ENCODE measurements at regions not wholly inside any gene's neighbourhood (a gene's known extent, or its start where the extent isn't known, plus 50 kb on each side); places are given as distances from the start of the nearest gene placed in this dataset.
"Not testable (repeated sequence)": the region's sequence is repeated elsewhere in the genome, so short reads cannot be mapped to it uniquely, and the experiment has no call there.

GRCh38 chr4:154029171-154029570 is 240.3 kb upstream of the SFRP2 start:
- ChIA-PET CTCF (ENCODE audit: unreplicated experiment) (no interaction called here), POLR2A (interaction anchor here (0.6 to 0.7 kb wide), 3 partner anchors 10 to 1236 kb away, joined by 3 to 4 read pairs (median 3); no protein-coding TSS in a partner anchor)
- Histone ChIP-seq H3K9me2 (ENCODE audit: insufficient read depth, low read length) (no peaks in the 10 kb centered on the region), H3K36me3 (ENCODE audit: insufficient read depth, low read length) (no peaks in the 10 kb centered on the region), H2AFZ (ENCODE audit: low read length) (no peak overlapping the region), H3K79me2 (ENCODE audit: insufficient read depth, low read depth, low read length) (no peaks in the 10 kb centered on the region), H3K9me3 (ENCODE audit: low read length) (no peaks in the 10 kb centered on the region), H4K20me1 (ENCODE audit: insufficient read depth, low read length) (no peaks in the 10 kb centered on the region), H3K4me3 (ENCODE audit: low read depth, low read length, poor library complexity, severe bottlenecking) (no peak overlapping the region), H3K27ac (ENCODE audit: low read depth, low read length, poor library complexity, severe bottlenecking) (no peak overlapping the region), H3K4me2 (ENCODE audit: low read length) (no peak overlapping the region), H3K4me1 (ENCODE audit: insufficient read depth, low read length, poor library complexity, severe bottlenecking) (no peaks in the 10 kb centered on the region)
- no peak for TF ChIP-seq EZH2phosphoT487 (IDR thresholded peaks at IDR 0.05; ENCODE audit: borderline replicate concordance, low read depth, low read length)
- intact Hi-C loops (cut with micrococcal nuclease; ENCODE audit: unreplicated experiment) = no loop called here
- no peak for DNase-seq (ENCODE audit: low spot score)
- BruUV-seq (replicated peaks) = no TSS peak

GRCh38 chr4:154025110-154025509 is 236.2 kb upstream of the SFRP2 start:
- TF ChIP-seq EZH2phosphoT487 (IDR thresholded peaks at IDR 0.05; ENCODE audit: borderline replicate concordance, low read depth, low read length) = no peak
- no peak for TF ChIP-seq CTCF (conservative IDR thresholded peaks at IDR 0.05; ENCODE audit: low read length)
- ChIA-PET POLR2A (no interaction called here), CTCF (ENCODE audit: unreplicated experiment) (no interaction called here)
- Histone ChIP-seq H3K79me2 (ENCODE audit: insufficient read depth, low read depth, low read length) (no peaks in the 10 kb centered on the region), H4K20me1 (ENCODE audit: insufficient read depth, low read length) (no peaks in the 10 kb centered on the region), H3K9me2 (ENCODE audit: insufficient read depth, low read length) (no peaks in the 10 kb centered on the region), H3K36me3 (ENCODE audit: insufficient read depth, low read length) (no peaks in the 10 kb centered on the region), H3K4me2 (ENCODE audit: low read length) (no peak overlapping the region), H3K9me3 (ENCODE audit: low read length) (no peaks in the 10 kb centered on the region), H3K4me1 (ENCODE audit: insufficient read depth, low read length, poor library complexity, severe bottlenecking) (no peaks in the 10 kb centered on the region), H3K27ac (ENCODE audit: low read depth, low read length, poor library complexity, severe bottlenecking) (no peak overlapping the region), H3K4me3 (ENCODE audit: low read depth, low read length, poor library complexity, severe bottlenecking) (no peak overlapping the region), H2AFZ (ENCODE audit: low read length) (no peak overlapping the region)
- intact Hi-C loops (cut with micrococcal nuclease; ENCODE audit: unreplicated experiment) = no loop called here
- BruUV-seq (replicated peaks) = no TSS peak
- no peak for DNase-seq (ENCODE audit: low spot score)

- ChIA-PET CTCF (ENCODE audit: unreplicated experiment) (no interaction called here), POLR2A (no interaction called here)
- H3K9me2 ChIP-seq (ENCODE audit: insufficient read depth, low read length) = no peaks in the 10 kb centered on the region
- BruUV-seq (replicated peaks) = no TSS peak
- H3K27ac ChIP-seq (ENCODE audit: low read depth, low read length, poor library complexity, severe bottlenecking) = no peak overlapping the region
- H3K36me3 ChIP-seq (ENCODE audit: insufficient read depth, low read length) = no peaks in the 10 kb centered on the region
- no peak overlapping the region for H3K4me3 ChIP-seq (ENCODE audit: low read depth, low read length, poor library complexity, severe bottlenecking)
- no peaks in the 10 kb centered on the region for H3K79me2 ChIP-seq (ENCODE audit: insufficient read depth, low read depth, low read length)
- no peaks in the 10 kb centered on the region for H4K20me1 ChIP-seq (ENCODE audit: insufficient read depth, low read length)
- no peak overlapping the region for H2AFZ ChIP-seq (ENCODE audit: low read length)
- no peaks in the 10 kb centered on the region for H3K4me1 ChIP-seq (ENCODE audit: insufficient read depth, low read length, poor library complexity, severe bottlenecking)
- TF ChIP-seq CTCF (conservative IDR thresholded peaks at IDR 0.05; ENCODE audit: low read length) (peak; percentile 51), EZH2phosphoT487 (IDR thresholded peaks at IDR 0.05; ENCODE audit: borderline replicate concordance, low read depth, low read length) (no peak)
- intact Hi-C loops (cut with micrococcal nuclease; ENCODE audit: unreplicated experiment) = no loop called here
- no peak for DNase-seq (ENCODE audit: low spot score)
- no peak overlapping the region for H3K4me2 ChIP-seq (ENCODE audit: low read length)
- no peaks in the 10 kb centered on the region for H3K9me3 ChIP-seq (ENCODE audit: low read length)
These were observed 235.3 kb upstream of the SFRP2 start for GRCh38 chr4:154024097-154024694.

- H3K4me2 ChIP-seq (ENCODE audit: low read length); H2AFZ ChIP-seq (ENCODE audit: low read length); intact Hi-C loops (cut with micrococcal nuclease; ENCODE audit: unreplicated experiment): not testable (repeated sequence)
These were observed 234.8 kb upstream of the SFRP2 start for GRCh38 chr4:154023671-154024070.

More at GRCh38 chr4:154023671-154024070, 234.8 kb upstream of the SFRP2 start:
- H3K9me3 ChIP-seq (ENCODE audit: low read length); DNase-seq (ENCODE audit: low spot score); H4K20me1 ChIP-seq (ENCODE audit: insufficient read depth, low read length); H3K4me1 ChIP-seq (ENCODE audit: insufficient read depth, low read length, poor library complexity, severe bottlenecking); H3K9me2 ChIP-seq (ENCODE audit: insufficient read depth, low read length); CTCF ChIA-PET (ENCODE audit: unreplicated experiment); H3K4me3 ChIP-seq (ENCODE audit: low read depth, low read length, poor library complexity, severe bottlenecking); H3K79me2 ChIP-seq (ENCODE audit: insufficient read depth, low read depth, low read length); H3K27ac ChIP-seq (ENCODE audit: low read depth, low read length, poor library complexity, severe bottlenecking); H3K36me3 ChIP-seq (ENCODE audit: insufficient read depth, low read length); BruUV-seq (replicated peaks); POLR2A ChIA-PET: not testable (repeated sequence)

Measured in OCI-LY7 (cell line).